Lower leg skin (tissue), 3 donors: ENCODE measurements at regions not wholly inside any gene's neighbourhood (a gene's known extent, or its start where the extent isn't known, plus 50 kb on each side); places are given as distances from the start of the nearest gene placed in this dataset.

Experiments used
- POLR2A ChIP-seq, 2 donors: fragments of 450-650 bp; IDR thresholded peaks; one replicate each; pipeline ENCODE4 v1.6.1; 2016 to 2017; ENCODE audit warnings: antibody characterized with exemption in 2 of 2, mild to moderate bottlenecking in 1 of 2, moderate library complexity in 1 of 2
- TF ChIP-seq, protein P1 (sequence below), 3 donors: fragments of 450-650 bp; IDR thresholded peaks; one replicate each; pipeline ENCODE4 v1.5.1; 2016; ENCODE audit warnings: antibody characterized with exemption in 3 of 3, mild to moderate bottlenecking in 3 of 3, moderate library complexity in 2 of 3

GRCh38 chr19:27674701-27675100 lies 1538.2 kb downstream of the UQCRFS1 start:
- TF ChIP-seq, protein P1, sequence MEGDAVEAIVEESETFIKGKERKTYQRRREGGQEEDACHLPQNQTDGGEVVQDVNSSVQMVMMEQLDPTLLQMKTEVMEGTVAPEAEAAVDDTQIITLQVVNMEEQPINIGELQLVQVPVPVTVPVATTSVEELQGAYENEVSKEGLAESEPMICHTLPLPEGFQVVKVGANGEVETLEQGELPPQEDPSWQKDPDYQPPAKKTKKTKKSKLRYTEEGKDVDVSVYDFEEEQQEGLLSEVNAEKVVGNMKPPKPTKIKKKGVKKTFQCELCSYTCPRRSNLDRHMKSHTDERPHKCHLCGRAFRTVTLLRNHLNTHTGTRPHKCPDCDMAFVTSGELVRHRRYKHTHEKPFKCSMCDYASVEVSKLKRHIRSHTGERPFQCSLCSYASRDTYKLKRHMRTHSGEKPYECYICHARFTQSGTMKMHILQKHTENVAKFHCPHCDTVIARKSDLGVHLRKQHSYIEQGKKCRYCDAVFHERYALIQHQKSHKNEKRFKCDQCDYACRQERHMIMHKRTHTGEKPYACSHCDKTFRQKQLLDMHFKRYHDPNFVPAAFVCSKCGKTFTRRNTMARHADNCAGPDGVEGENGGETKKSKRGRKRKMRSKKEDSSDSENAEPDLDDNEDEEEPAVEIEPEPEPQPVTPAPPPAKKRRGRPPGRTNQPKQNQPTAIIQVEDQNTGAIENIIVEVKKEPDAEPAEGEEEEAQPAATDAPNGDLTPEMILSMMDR (IDR thresholded peaks at IDR 0.05) = no peak
- TF ChIP-seq POLR2A (IDR thresholded peaks at IDR 0.05) = no peak
